ENCODE measurements at regions not wholly inside any gene's neighbourhood (a gene's known extent, or its start where the extent isn't known, plus 50 kb on each side); places are given as distances from the start of the nearest gene placed in this dataset.

DNA sequence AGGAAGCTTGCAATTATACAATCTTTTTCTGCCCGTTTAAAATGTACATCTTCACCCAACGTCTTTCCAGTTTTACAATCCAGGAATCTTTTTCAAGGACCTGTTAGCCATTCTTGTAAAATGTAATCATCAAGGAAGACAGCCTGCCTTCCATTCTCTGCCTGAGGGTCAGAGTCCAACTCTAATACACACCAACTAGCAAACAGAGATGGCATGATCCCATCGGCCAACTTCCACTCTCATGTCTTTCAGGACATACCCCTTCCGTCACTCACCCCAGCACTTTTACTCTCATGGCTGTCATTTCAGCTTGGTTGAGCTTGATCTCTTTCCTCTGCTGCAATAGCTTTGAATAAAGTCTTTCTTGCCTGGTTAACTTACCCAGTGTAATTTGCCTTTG, 172.5 kb upstream of the NETO1 start:
- Histone ChIP-seq H4K20me1 (ENCODE audit: control insufficient read depth, insufficient read depth, insufficient read length) (no peaks in the 10 kb centered on the region), H2BK12ac (ENCODE audit: insufficient read length, low read depth, low read length) (no peak overlapping the region), H3K56ac (ENCODE audit: insufficient read length, low read depth, low read length) (no peak overlapping the region), H2AFZ (ENCODE audit: low read length) (no peak overlapping the region), H3K79me1 (ENCODE audit: insufficient read depth, low read depth, low read length, poor library complexity, severe bottlenecking) (no peaks in the 10 kb centered on the region), H3K4me2 (ENCODE audit: insufficient read depth, insufficient read length, low read length) (no peak overlapping the region), H3K79me2 (ENCODE audit: insufficient read depth, low read length) (no peaks in the 10 kb centered on the region), H4K91ac (ENCODE audit: insufficient read length, low read depth, low read length) (no peak overlapping the region), H2BK20ac (ENCODE audit: low read depth, low read length, poor library complexity, severe bottlenecking) (no peak overlapping the region), H3K9ac (ENCODE audit: extremely low read depth, insufficient read length, low read length) (no peak overlapping the region), H3K18ac (ENCODE audit: insufficient read length, low read depth, low read length) (no peak overlapping the region), H3T11ph (ENCODE audit: low read length) (no peak overlapping the region), H2BK5ac (ENCODE audit: insufficient read length, low read length) (no peak overlapping the region), H3K23ac (ENCODE audit: insufficient read length, low read depth, low read length) (no peak overlapping the region), H3K27ac (ENCODE audit: insufficient read length, low read depth, low read length) (no peak overlapping the region), H3K4me1 (ENCODE audit: insufficient read depth, low read length) (no peaks in the 10 kb centered on the region), H3K27me3 (ENCODE audit: insufficient read depth, low read length) (no peaks in the 10 kb centered on the region), H4K8ac (replicated peaks; ENCODE audit: insufficient read length, low read depth, low read length) (no peak overlapping the region), H2AK5ac (ENCODE audit: insufficient read length, low read length) (no peak overlapping the region), H3K4ac (ENCODE audit: low read depth, low read length) (no peak overlapping the region), H2BK15ac (ENCODE audit: low read depth, low read length) (no peak overlapping the region), H3K23me2 (ENCODE audit: insufficient read length, low read depth, low read length, poor library complexity, severe bottlenecking) (no peaks in the 10 kb centered on the region), H2BK120ac (ENCODE audit: low read depth, low read length, poor library complexity, severe bottlenecking) (no peak overlapping the region), H3K9me3 (ENCODE audit: control insufficient read depth, low read depth, low read length) (no peaks in the 10 kb centered on the region), H3K14ac (ENCODE audit: insufficient read depth, low read length) (no peak overlapping the region), H4K5ac (ENCODE audit: insufficient read length, low read depth, low read length) (no peak overlapping the region)
- DNase-seq = no peak
- H3K4me1 Mint-ChIP-seq = peaks cover 8 to 12% of the 10 kb centered on the region in 2 experiments
- no CpG with 5 or more reads among the region's 4 CpGs for WGBS (ENCODE audit: extremely low coverage, insufficient read length, low lambda C conversion rate)
- no peaks in the 10 kb centered on the region for H3K36me3 Mint-ChIP-seq (ENCODE audit: insufficient read depth in 1 of 3, low read depth in 3 of 3)
- H3K27me3 Mint-ChIP-seq (ENCODE audit: low read depth) = no peaks in the 10 kb centered on the region
- TF ChIP-seq, protein P1, sequence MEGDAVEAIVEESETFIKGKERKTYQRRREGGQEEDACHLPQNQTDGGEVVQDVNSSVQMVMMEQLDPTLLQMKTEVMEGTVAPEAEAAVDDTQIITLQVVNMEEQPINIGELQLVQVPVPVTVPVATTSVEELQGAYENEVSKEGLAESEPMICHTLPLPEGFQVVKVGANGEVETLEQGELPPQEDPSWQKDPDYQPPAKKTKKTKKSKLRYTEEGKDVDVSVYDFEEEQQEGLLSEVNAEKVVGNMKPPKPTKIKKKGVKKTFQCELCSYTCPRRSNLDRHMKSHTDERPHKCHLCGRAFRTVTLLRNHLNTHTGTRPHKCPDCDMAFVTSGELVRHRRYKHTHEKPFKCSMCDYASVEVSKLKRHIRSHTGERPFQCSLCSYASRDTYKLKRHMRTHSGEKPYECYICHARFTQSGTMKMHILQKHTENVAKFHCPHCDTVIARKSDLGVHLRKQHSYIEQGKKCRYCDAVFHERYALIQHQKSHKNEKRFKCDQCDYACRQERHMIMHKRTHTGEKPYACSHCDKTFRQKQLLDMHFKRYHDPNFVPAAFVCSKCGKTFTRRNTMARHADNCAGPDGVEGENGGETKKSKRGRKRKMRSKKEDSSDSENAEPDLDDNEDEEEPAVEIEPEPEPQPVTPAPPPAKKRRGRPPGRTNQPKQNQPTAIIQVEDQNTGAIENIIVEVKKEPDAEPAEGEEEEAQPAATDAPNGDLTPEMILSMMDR (conservative IDR thresholded peaks at IDR 0.05) = no peak
- H3K9me3 Mint-ChIP-seq = no peaks in the 10 kb centered on the region
- no peak overlapping the region for H3K27ac Mint-ChIP-seq
- H3K4me3 Mint-ChIP-seq = no peak overlapping the region

All from H9 (cell line).